Activated naive CD8-positive, alpha-beta T cell treated with anti-CD3 and anti-CD28 coated beads, Interleukin-2, amount 10 ng/mL, durations not matched to agents 7 days and 5 days (primary cell): ENCODE measurements at regions not wholly inside any gene's neighbourhood (a gene's known extent, or its start where the extent isn't known, plus 50 kb on each side); places are given as distances from the start of the nearest gene placed in this dataset.

Experiments
- ATAC-seq: fragments of 150-1000 bp; cut with Tn5 transposase; one replicate; pipeline ENCODE4 v1.10.0; 2021; ENCODE audit warnings: low read depth, moderate library complexity
- POLR2A ChIA-PET: fragments of 350-600 bp; sonication (Branson Sonifier 250); formaldehyde crosslinking; loops from one replicate; lab custom pipeline; 2021; ENCODE audit warnings: antibody characterized with exemption; lab: Charles Lee
- DNase-seq: peaks from one replicate; pipeline ENCODE4 v3.0.0; 2021
- H3K27ac Mint-ChIP-seq: one replicate; pipeline ENCODE4 v1.8.0; 2022; ENCODE audit warnings: mild to moderate bottlenecking, mixed read lengths
- H3K27me3 Mint-ChIP-seq: one replicate; pipeline ENCODE4 v1.8.0; 2022; ENCODE audit warnings: mild to moderate bottlenecking, moderate library complexity, mixed read lengths
- H3K36me3 Mint-ChIP-seq: one replicate; pipeline ENCODE4 v1.8.0; 2021; ENCODE audit warnings: mild to moderate bottlenecking, mixed read lengths
- H3K4me1 Mint-ChIP-seq: one replicate; pipeline ENCODE4 v1.8.0; 2021; ENCODE audit warnings: mixed read lengths
- H3K4me3 Mint-ChIP-seq: one replicate; pipeline ENCODE4 v1.8.0; 2022; ENCODE audit warnings: mild to moderate bottlenecking, moderate library complexity, mixed read lengths
- H3K9me3 Mint-ChIP-seq: one replicate; pipeline ENCODE4 v1.8.0; 2021; ENCODE audit warnings: mixed read lengths

DNA sequence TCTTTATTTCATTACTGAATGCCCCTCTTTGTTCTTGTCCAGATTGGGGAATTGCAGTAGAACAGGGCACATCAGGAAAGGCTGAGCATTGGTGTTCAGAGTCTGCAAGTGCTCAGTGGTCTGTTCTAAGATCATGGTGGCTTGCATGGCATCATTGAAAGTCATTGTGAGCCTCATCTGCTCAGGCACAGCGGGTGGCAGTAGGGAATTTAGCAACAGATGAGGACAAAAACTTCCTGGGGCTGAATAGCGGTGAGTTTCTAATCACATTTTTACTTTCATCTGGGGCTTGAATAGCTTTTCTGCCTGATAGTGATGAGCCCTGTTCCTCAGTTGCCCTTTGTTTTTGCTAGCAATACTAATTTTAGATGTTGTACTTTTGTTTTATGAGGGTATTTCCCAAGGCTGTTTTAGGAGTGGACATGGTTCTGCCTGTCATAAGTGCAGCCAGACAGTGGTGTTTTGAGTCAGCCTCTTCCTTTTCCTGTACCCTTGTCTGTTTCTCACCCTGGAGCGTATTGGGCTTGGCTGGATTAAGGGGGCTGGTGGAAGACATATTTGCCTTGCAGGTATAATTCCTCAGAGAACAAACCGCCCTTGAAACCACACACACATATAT lies 127.2 kb upstream of the IL12A start:
- DNase-seq (no peak), ATAC-seq (no peak)
- Mint-ChIP-seq H3K27ac (no peak overlapping the region), H3K9me3 (no peaks in the 10 kb centered on the region), H3K4me1 (peaks cover 5% of the 10 kb centered on the region), H3K27me3 (peaks cover 26% of the 10 kb centered on the region), H3K4me3 (no peak overlapping the region), H3K36me3 (no peaks in the 10 kb centered on the region)
- POLR2A ChIA-PET: no interaction called here

DNA sequence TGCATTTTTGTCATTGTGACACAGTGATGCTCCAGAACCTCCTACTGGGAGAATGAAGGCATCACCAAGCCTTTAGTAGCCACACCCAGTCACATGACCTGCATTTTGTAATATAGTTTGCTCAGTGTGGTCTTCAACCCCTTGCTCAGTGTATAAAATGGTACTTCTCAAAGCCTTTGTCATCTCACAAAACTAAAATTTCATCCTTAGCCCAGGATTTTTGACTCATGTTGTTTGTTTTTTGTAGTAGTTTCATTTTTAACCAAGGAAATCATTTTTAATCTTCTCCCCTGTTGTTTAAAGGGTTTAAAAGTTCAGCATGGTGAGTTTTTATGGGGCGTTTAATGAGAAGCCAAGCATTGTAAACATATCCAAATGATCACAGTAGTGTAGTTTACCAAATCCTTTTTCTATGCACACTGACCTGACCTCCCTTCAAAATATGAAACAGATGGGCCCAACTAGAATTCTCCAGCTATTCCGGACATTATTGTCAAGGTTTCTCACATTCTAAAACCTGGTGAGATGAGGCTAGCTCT lies 123.5 kb upstream of the IL12A start:
- no peak overlapping the region for H3K27ac Mint-ChIP-seq
- no peaks in the 10 kb centered on the region for H3K4me1 Mint-ChIP-seq
- no peak overlapping the region for H3K4me3 Mint-ChIP-seq
- POLR2A ChIA-PET: no interaction called here
- DNase-seq (no peak), ATAC-seq (no peak)
- no peaks in the 10 kb centered on the region for H3K9me3 Mint-ChIP-seq
- H3K36me3 Mint-ChIP-seq: no peaks in the 10 kb centered on the region
- peaks cover 22% of the 10 kb centered on the region for H3K27me3 Mint-ChIP-seq

DNA sequence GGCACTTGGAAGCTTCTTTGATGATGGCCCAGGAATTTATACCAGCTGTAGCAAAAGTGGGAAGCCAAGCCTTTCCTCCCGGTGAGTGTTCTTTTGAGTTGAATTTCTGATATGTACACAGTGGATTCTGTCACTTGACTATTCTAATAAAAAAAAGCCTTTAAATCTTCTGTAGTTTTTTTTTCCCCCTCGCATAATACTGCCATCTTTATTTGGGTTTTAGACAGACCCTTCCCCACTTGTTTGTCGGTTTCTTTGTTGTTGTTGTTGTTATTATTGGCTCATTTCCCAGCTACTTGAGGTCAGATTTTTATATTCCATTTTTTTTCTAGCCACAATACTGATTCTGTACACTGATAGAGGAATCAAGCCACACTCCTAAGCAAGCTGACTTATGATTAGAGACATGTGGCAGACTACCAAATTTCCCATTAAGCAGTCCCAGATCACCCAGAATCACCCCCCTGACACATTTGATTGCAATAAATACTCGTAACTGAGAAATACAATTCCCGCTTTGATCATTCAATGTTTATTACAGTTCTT lies 122.4 kb upstream of the IL12A start:
- Mint-ChIP-seq H3K27me3 (peaks cover 22% of the 10 kb centered on the region), H3K4me1 (no peaks in the 10 kb centered on the region), H3K4me3 (no peak overlapping the region), H3K36me3 (no peaks in the 10 kb centered on the region), H3K9me3 (no peaks in the 10 kb centered on the region), H3K27ac (no peak overlapping the region)
- POLR2A ChIA-PET: no interaction called here
- DNase-seq: no peak
- ATAC-seq: no peak

DNA sequence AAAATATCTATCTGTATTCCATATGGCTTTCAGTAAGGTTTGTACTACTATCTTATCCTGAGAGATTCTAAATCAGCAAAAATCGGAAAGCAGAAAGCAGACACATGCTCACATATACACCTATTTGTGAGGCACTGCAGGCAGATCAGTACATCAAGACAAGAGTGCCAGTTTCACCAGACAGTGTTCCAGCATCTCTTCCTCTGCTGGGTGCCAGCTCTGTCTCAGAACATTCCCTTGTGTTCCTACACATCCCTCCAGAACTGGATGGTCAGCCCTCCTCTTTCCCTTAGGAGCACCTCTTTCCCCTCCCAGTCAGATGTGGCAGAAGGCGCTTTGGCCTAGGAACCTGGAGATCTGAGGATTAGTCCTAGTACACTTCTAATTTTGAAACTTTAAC lies 121.3 kb upstream of the IL12A start:
- H3K36me3 Mint-ChIP-seq: no peaks in the 10 kb centered on the region
- H3K9me3 Mint-ChIP-seq: no peaks in the 10 kb centered on the region
- ATAC-seq (no peak), DNase-seq (no peak)
- POLR2A ChIA-PET: no interaction called here
- no peak overlapping the region for H3K27ac Mint-ChIP-seq
- peaks cover 21% of the 10 kb centered on the region for H3K27me3 Mint-ChIP-seq
- no peak overlapping the region for H3K4me3 Mint-ChIP-seq
- H3K4me1 Mint-ChIP-seq: no peaks in the 10 kb centered on the region

DNA sequence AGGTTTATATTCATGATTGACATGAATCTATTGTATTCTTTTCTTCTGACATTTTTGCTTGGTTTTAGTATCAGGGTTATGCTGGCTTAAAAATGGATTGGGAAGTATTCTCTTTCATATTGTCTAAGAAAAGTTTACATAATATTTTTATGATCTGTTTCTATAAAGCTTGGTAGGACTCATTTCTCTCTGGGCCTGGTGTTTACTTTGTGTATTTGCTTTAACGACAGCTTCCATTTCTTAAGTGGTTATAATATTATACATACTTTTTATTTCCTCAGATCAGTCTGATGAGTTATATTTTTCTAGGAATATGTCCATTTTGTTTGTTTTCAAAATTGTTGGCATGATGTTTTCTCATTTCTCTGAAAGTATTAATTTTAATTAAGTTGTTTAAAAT lies 117.9 kb upstream of the IL12A start:
- ATAC-seq (no peak), DNase-seq (no peak)
- peaks cover 11% of the 10 kb centered on the region for H3K27me3 Mint-ChIP-seq
- H3K9me3 Mint-ChIP-seq: no peaks in the 10 kb centered on the region
- no peak overlapping the region for H3K4me3 Mint-ChIP-seq
- H3K36me3 Mint-ChIP-seq: no peaks in the 10 kb centered on the region
- no peaks in the 10 kb centered on the region for H3K4me1 Mint-ChIP-seq
- POLR2A ChIA-PET: no interaction called here
- no peak overlapping the region for H3K27ac Mint-ChIP-seq

DNA sequence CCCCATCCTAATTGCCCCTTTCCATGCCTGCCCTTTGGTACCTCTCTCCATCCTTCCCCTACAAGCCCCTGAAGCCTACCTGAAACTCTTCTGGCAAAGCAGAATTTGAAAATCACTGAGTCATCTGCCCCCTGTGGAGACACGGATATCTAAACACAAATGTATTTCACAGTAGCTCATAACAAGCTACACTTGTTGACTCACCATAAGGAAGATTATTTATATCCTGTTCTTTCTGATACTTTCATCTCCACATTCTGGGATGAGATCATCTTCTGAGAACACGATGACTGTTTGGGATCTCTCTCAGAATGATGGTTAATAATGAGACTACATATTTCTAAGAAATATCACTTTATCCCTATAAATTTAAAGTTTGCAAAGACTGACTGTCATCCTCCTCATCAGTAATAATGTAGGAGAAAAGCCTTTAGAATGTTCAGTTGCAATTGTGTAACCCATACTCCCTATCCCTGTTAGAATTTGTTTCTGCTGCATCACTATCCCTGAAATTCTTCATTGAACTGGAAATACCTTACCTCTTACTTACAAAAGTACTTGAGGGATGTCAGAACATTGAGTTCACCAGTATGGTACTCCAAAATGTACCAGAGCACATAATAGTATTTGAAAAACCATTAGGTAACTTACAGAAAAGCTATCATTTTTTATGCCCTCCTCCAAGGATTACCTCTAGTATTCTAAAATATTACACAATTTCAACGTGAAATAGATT lies 116.1 kb upstream of the IL12A start:
- Mint-ChIP-seq H3K9me3 (no peaks in the 10 kb centered on the region), H3K4me1 (no peaks in the 10 kb centered on the region), H3K27me3 (peaks cover 6% of the 10 kb centered on the region), H3K36me3 (no peaks in the 10 kb centered on the region), H3K4me3 (no peak overlapping the region), H3K27ac (no peak overlapping the region)
- POLR2A ChIA-PET: no interaction called here
- ATAC-seq (no peak), DNase-seq (no peak)

DNA sequence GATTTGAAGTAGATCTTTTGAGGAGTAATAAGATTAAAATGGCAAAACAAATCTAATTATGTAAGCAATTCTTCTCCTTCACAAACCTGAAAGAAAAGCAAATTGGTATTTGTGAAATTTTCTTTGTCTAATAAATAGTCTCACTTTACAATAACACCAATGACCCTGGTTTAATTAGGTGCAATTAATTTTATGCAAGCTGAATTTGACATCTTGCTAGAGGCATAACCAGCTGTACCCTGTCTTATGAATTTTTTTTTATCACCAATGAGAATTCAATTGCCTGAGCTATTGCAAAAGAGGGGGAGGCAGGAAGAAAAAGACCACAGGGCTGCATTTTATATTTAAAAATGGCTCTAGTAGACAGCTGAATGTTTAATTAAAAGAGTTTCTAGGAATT lies 113.5 kb upstream of the IL12A start:
- Mint-ChIP-seq H3K4me1 (no peaks in the 10 kb centered on the region), H3K27ac (no peak overlapping the region), H3K9me3 (no peaks in the 10 kb centered on the region), H3K27me3 (peaks cover 6% of the 10 kb centered on the region), H3K36me3 (no peaks in the 10 kb centered on the region), H3K4me3 (no peak overlapping the region)
- POLR2A ChIA-PET: no interaction called here
- no peak for DNase-seq
- no peak for ATAC-seq

DNA sequence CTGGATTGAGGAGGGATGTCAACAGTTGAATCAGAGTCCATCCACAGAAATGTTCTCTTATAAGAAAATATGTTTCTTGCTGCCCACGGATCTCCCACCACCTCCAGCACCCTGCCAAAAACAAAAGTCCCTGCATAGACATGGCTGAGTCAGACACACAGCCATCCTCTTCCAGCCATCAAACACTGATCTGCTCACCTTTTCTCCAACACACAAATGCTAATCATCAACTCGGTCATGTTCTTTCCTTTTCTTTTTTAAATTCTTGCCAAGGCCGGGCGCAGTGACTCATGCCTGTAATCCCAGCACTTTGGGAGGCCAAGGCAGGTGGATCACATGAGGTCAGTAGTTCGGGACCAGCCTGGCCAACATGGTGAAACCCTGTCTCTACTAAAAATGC lies 110.7 kb upstream of the IL12A start:
- DNase-seq: no peak
- Mint-ChIP-seq H3K4me1 (no peaks in the 10 kb centered on the region), H3K4me3 (no peak overlapping the region), H3K27me3 (peaks cover 9% of the 10 kb centered on the region), H3K36me3 (no peaks in the 10 kb centered on the region), H3K27ac (no peak overlapping the region), H3K9me3 (no peaks in the 10 kb centered on the region)
- POLR2A ChIA-PET: no interaction called here
- no peak for ATAC-seq

DNA sequence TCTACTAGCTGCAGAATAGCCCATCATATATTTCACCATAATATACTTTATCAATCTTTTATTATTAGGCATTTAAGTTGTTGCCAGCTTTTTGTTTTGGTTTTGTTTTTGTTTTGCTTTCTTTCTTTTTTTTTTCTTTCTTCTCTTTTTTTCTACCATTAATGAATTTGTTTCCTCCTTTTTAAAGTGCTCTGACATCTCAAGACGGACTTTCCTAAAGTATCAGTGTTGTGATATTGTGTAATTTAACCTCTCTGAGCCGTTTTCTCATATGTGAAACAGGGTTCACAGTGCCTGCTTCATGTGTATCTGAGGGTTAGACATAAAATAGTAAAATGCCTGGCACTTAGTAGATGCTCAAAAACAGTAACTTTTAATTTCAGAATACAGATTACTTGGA lies 109.5 kb upstream of the IL12A start:
- no peaks in the 10 kb centered on the region for H3K36me3 Mint-ChIP-seq
- no peak for ATAC-seq
- H3K4me3 Mint-ChIP-seq: no peak overlapping the region
- DNase-seq: no peak
- peaks cover 9% of the 10 kb centered on the region for H3K27me3 Mint-ChIP-seq
- H3K9me3 Mint-ChIP-seq: no peaks in the 10 kb centered on the region
- H3K4me1 Mint-ChIP-seq: no peaks in the 10 kb centered on the region
- H3K27ac Mint-ChIP-seq: no peak overlapping the region
- POLR2A ChIA-PET: no interaction called here

DNA sequence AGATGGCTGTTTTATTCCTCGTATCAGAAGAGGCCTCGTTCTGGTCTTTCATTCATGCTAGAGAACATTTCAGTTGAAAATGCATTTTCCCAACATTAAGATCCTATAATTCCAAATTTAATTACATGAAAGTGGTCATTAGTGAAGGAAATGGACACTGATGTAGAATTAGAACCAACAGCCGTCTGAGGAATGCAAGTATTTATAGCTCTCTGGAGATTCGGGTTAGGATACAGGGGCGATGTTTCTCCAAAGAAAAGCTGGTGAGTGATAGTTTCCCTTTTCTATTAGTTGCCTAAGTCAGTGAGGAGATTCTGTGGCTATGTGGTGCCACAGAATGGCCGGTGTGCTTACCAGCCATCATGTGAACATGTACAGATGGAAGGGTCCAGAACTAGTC lies 109.0 kb upstream of the IL12A start:
- POLR2A ChIA-PET: no interaction called here
- no peaks in the 10 kb centered on the region for H3K4me1 Mint-ChIP-seq
- H3K9me3 Mint-ChIP-seq: no peaks in the 10 kb centered on the region
- H3K4me3 Mint-ChIP-seq: no peak overlapping the region
- H3K27me3 Mint-ChIP-seq: peaks cover 9% of the 10 kb centered on the region
- ATAC-seq (no peak), DNase-seq (no peak)
- H3K36me3 Mint-ChIP-seq: no peaks in the 10 kb centered on the region
- no peak overlapping the region for H3K27ac Mint-ChIP-seq

DNA sequence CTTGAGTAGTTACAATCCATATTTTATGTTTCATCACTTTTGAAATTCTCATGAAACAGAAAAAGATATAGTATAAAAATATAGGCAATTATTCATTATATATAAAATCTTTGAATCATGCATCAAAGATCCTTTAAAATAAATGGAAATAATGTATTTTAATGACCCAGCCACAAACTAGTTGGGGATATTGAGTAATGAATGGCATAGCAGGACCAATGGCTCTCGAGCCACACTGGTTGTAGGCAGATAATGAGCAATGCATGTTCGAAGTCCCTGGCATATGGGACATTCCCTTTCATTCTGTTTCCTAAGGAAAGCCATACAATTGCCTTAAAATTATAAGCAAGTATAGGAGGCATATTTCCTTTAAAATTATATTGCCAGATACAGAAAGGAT lies 107.4 kb upstream of the IL12A start:
- Mint-ChIP-seq H3K4me3 (no peak overlapping the region), H3K36me3 (no peaks in the 10 kb centered on the region), H3K4me1 (no peaks in the 10 kb centered on the region), H3K9me3 (no peaks in the 10 kb centered on the region), H3K27ac (no peak overlapping the region), H3K27me3 (peaks cover 9% of the 10 kb centered on the region)
- DNase-seq (no peak), ATAC-seq (no peak)
- POLR2A ChIA-PET: no interaction called here

DNA sequence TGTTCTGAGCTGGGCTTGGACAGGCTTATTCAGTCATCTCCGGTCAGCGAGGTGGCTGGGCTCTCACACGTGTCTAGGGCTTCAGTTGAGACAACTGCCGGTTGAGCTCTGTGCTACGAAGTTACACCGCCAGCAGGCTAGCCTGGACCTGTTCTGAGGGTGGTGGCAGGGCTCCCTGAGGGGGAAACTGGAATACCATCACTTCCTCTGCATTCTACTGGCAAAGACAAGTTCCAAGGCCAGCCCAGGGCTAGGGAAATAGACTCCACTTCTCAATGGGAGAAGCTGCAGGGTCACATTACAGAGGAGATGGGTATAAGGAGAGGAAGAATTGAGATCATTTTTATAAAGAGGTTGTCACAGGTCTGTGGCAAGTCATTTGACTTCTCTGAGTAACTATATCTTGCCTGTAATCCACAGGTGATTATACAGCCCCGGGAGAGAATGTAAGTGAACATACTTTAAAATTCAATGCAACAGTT lies 106.8 kb upstream of the IL12A start:
- no peaks in the 10 kb centered on the region for H3K4me1 Mint-ChIP-seq
- peaks cover 9% of the 10 kb centered on the region for H3K27me3 Mint-ChIP-seq
- no peak overlapping the region for H3K27ac Mint-ChIP-seq
- no peaks in the 10 kb centered on the region for H3K36me3 Mint-ChIP-seq
- no peak overlapping the region for H3K4me3 Mint-ChIP-seq
- no peak for DNase-seq
- ATAC-seq: no peak
- no peaks in the 10 kb centered on the region for H3K9me3 Mint-ChIP-seq
- POLR2A ChIA-PET: no interaction called here

DNA sequence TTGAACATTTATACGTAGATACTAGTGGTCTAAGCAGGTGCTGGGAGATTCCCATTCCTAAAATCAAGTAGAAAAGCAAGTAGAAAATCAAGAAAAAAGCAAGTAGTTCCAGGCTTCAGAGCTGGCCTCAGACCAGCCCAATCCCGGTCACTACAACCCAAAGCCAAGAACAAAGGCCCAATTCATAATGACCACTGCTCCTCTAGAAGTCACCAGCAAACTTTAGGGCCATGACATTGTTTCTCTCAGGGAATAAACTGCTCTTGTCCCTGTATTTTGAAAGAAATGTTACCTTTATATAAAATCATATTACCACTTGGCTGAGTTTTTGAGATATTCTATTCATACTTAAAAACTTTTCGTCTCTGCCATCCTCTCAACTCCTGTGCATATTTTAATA lies 106.3 kb upstream of the IL12A start:
- DNase-seq: no peak
- no peak overlapping the region for H3K4me3 Mint-ChIP-seq
- no peak overlapping the region for H3K27ac Mint-ChIP-seq
- H3K27me3 Mint-ChIP-seq: peaks cover 9% of the 10 kb centered on the region
- H3K4me1 Mint-ChIP-seq: no peaks in the 10 kb centered on the region
- no peaks in the 10 kb centered on the region for H3K9me3 Mint-ChIP-seq
- ATAC-seq: no peak
- POLR2A ChIA-PET: no interaction called here
- no peaks in the 10 kb centered on the region for H3K36me3 Mint-ChIP-seq
